AG04450 (cell line): ENCODE measurements at regions not wholly inside any gene's neighbourhood (a gene's known extent, or its start where the extent isn't known, plus 50 kb on each side); places are given as distances from the start of the nearest gene placed in this dataset.
"Not testable (repeated sequence)": the region's sequence is repeated elsewhere in the genome, so short reads cannot be mapped to it uniquely, and the experiment has no call there.

Experiments used
- CTCF ChIA-PET: fragments of 300-600, 350-600 bp; formaldehyde crosslinking; extraction: SDS; loops from one replicate; lab custom pipeline; 2022; ENCODE audit warnings: antibody characterized with exemption, inconsistent platforms; lab: Charles Lee
- POLR2A ChIA-PET: fragments of 350-600 bp; formaldehyde crosslinking; extraction: SDS; loops from one replicate; lab custom pipeline; 2021; ENCODE audit warnings: antibody characterized with exemption, inconsistent platforms; lab: Yijun Ruan, JAX
- DNase-seq: peaks from one replicate; pipeline ENCODE4 v3.0.0-alpha.2; 2011; ENCODE audit warnings: low read depth, low spot score
- H3K27ac ChIP-seq: one replicate; pipeline ENCODE4 v1.5.1; 2012; ENCODE audit warnings: low read depth, low read length, control low read depth
- H3K27me3 ChIP-seq: one replicate; pipeline ENCODE4 v1.6.0; 2012; ENCODE audit warnings: low read length; ENCODE audit not compliant: control insufficient read depth, insufficient read depth
- H3K4me3 ChIP-seq: 2 replicates; pipeline ENCODE4 v1.5.1; 2011; ENCODE audit warnings: mild to moderate bottlenecking, low read depth, low read length, control low read depth
- H3K9me3 ChIP-seq: 2 replicates; pipeline ENCODE4 v1.5.1; 2012; ENCODE audit warnings: low read length; ENCODE audit not compliant: control insufficient read depth, insufficient read depth
- TF ChIP-seq, protein P1 (sequence below): IDR thresholded peaks from 2 replicates; pipeline ENCODE4 v1.5.1; 2011; ENCODE audit warnings: low read depth, low read length, control low read depth, inconsistent platforms

GRCh38 chr5:147098233-147098790 is 136.5 kb upstream of the STK32A start:
- H3K27ac ChIP-seq: no peak overlapping the region
- ChIA-PET POLR2A (no interaction called here), CTCF (interaction anchor here (0.6 to 4.6 kb wide), 13 partner anchors 13 to 556 kb away, joined by 3 to 70 read pairs (median 6); no protein-coding TSS in a partner anchor)
- no peaks in the 10 kb centered on the region for H3K27me3 ChIP-seq
- no peaks in the 10 kb centered on the region for H3K9me3 ChIP-seq
- H3K4me3 ChIP-seq: no peak overlapping the region
- TF ChIP-seq, protein P1, sequence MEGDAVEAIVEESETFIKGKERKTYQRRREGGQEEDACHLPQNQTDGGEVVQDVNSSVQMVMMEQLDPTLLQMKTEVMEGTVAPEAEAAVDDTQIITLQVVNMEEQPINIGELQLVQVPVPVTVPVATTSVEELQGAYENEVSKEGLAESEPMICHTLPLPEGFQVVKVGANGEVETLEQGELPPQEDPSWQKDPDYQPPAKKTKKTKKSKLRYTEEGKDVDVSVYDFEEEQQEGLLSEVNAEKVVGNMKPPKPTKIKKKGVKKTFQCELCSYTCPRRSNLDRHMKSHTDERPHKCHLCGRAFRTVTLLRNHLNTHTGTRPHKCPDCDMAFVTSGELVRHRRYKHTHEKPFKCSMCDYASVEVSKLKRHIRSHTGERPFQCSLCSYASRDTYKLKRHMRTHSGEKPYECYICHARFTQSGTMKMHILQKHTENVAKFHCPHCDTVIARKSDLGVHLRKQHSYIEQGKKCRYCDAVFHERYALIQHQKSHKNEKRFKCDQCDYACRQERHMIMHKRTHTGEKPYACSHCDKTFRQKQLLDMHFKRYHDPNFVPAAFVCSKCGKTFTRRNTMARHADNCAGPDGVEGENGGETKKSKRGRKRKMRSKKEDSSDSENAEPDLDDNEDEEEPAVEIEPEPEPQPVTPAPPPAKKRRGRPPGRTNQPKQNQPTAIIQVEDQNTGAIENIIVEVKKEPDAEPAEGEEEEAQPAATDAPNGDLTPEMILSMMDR: peak; percentile 57
- no peak for DNase-seq

GRCh38 chr5:147101659-147102369 is 133.0 kb upstream of the STK32A start:
- no peak overlapping the region for H3K27ac ChIP-seq
- H3K4me3 ChIP-seq: no peak overlapping the region
- TF ChIP-seq, protein P1: no peak
- POLR2A ChIA-PET: no interaction called here
- CTCF ChIA-PET: interaction anchor here (3.0 kb wide), 1 partner anchor 87 kb away, joined by 17 read pairs; no protein-coding TSS in a partner anchor
- H3K27me3 ChIP-seq: no peaks in the 10 kb centered on the region
- no peaks in the 10 kb centered on the region for H3K9me3 ChIP-seq
- DNase-seq: no peak

DNA sequence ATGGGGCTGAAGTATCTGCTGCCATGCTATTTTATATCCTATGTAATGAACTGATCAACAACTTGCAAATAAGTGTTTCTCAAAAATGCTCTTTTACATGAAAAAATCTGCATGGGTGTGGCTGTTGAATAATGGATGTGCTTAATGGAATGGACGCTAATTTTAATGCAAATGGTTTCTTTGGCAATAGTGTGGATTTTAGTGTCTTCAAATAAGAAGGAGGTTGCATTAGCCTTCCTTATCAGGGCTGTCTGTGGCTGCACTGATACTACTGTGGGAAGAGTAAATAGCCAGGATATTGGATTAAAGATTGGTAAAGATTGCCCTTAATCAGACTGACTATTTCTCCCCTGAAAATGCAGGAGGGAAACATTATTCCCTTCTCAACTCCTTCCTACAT is 121.9 kb upstream of the STK32A start:
- TF ChIP-seq, protein P1: no peak
- DNase-seq: no peak
- ChIA-PET CTCF (interaction anchor here (1.1 kb wide), 1 partner anchor 76 kb away, joined by 5 read pairs; no protein-coding TSS in a partner anchor), POLR2A (no interaction called here)
- no peak overlapping the region for H3K27ac ChIP-seq
- H3K27me3 ChIP-seq: no peaks in the 10 kb centered on the region
- H3K9me3 ChIP-seq: no peaks in the 10 kb centered on the region
- no peak overlapping the region for H3K4me3 ChIP-seq

DNA sequence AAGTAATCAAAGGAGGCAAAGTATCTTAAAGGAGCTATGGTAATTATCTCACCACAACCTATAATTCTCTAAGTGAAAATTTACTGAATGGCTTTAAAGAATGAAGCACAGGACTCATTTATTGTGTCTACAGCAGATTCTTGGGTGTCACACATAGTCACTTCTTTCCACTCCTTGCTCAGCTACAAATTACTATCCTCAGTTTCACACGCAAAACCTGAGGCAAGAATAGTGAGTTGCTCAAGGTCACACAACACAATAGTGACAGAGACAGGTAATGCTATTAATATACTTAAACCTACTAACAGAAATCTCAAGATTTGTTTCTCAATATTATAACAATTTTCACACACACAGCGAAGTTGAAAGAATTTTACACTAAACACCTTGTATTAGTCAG is 120.9 kb upstream of the STK32A start:
- TF ChIP-seq, protein P1: no peak
- Histone ChIP-seq H3K27ac (no peak overlapping the region), H3K4me3 (no peak overlapping the region), H3K27me3 (no peaks in the 10 kb centered on the region), H3K9me3 (no peaks in the 10 kb centered on the region)
- POLR2A ChIA-PET: no interaction called here
- no peak for DNase-seq
- CTCF ChIA-PET: no interaction called here

- H3K4me3 ChIP-seq, DNase-seq, H3K27me3 ChIP-seq, H3K27ac ChIP-seq, POLR2A ChIA-PET, CTCF ChIA-PET, H3K9me3 ChIP-seq: not testable (repeated sequence)
Observed at GRCh38 chr5:147139759-147140158, 95.1 kb upstream of the STK32A start.
